HG02759 (cell line): ENCODE measurements at regions not wholly inside any gene's neighbourhood (a gene's known extent, or its start where the extent isn't known, plus 50 kb on each side); places are given as distances from the start of the nearest gene placed in this dataset.
"Not testable (repeated sequence)": the region's sequence is repeated elsewhere in the genome, so short reads cannot be mapped to it uniquely, and the experiment has no call there.

Experiments used
- ATAC-seq: cut with Tn5 transposase; IDR thresholded peaks from one replicate; pipeline ENCODE4 v1.9.1; 2021; ENCODE audit warnings: mild to moderate bottlenecking, moderate library complexity; ENCODE audit not compliant: unreplicated experiment

DNA sequence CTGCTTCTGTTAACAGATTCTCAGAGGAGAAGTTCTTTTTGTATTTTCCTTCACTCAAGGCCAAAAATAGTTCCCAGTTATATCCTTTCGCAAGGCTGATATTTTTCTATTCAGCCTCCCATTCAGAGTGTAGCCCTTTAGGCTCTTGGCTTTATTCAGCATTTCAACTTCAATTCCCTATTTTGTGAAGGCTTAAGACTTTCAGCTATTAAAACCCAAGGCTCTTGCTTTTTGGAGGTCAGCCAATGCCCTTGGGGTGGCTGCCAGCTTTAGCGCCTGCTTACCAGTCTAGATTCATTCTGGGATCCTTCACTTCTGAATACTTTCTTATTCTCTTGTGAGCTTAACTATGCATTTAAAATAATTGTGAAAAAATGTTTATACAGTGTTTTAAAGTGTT lies 57.3 kb upstream of the ADGRA3 start:
- no peak for ATAC-seq

DNA sequence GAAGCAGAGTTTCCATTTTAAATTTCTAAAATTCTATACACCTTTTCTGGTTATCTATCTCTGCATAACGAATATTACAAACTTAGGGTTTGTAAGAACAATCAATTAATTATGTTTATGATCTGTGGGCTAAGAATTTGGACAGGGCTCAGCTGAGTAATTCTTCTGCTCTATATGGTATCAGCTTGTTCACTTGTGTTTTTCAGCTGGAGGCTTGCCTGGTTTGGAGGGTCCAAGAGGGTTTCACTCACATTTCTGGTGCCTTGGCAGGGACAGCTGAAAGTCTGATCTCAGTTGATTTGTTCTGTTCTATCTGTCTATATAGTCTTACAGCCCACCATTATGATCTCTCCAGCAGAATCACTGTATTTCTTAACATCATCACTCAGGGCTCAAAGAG lies 57.8 kb upstream of the ADGRA3 start:
- ATAC-seq = no peak

DNA sequence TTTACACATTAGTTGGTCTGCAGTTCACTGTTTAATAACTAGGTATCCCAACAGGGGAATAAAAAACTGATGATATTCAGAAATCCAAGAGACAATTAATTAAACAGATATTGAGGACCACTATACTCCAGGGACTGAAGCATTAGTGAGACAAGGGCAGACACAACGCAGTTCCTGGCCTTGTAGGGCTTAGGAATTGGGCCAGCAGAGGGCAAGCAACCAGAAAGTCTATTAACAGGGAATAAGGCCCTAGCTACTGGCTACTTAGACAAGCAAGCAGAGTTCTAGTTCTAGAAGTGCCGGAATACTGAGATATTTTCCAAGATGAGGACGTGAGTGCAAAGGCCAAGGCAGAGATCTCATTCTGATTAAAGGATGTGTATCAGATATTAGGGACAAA lies 58.6 kb upstream of the ADGRA3 start:
- ATAC-seq = no peak

DNA sequence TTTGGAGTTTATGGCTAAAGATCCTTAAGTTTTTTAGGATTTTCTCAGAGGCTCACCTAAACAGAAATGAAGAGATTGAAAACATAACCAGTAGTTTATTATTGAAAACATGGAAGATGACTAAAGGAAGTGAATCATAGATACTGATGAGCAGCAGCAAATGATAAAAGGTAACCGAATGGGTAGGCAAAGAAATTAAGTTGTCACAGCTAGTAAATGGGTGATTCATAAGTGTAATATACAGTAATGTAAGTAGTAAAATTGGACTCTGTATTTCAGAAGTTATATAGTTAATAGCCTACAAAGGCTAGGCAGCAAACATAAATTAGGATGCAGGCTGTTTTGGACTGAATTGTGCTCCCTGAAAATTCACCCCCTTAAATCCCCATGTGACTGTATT lies 59.0 kb upstream of the ADGRA3 start:
- no peak for ATAC-seq

DNA sequence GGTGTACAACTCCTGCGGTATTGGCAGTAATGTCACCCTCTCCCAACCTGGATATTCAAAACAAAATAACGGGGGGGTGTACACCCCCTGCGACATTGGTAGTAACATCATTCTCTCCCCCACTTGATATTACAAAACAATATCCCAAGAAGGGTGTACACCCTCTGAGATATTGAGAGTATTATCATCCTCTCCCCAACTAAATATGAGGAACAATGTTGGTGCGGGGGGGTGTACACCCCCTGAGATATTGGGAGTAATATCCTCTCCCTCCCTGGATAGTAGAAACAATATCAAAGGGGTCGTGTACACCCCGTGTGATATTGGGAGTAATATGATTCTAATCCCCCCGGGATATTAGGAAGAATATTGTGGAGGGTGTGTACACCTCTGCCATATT lies 71.4 kb upstream of the ADGRA3 start:
- no peak for ATAC-seq

DNA sequence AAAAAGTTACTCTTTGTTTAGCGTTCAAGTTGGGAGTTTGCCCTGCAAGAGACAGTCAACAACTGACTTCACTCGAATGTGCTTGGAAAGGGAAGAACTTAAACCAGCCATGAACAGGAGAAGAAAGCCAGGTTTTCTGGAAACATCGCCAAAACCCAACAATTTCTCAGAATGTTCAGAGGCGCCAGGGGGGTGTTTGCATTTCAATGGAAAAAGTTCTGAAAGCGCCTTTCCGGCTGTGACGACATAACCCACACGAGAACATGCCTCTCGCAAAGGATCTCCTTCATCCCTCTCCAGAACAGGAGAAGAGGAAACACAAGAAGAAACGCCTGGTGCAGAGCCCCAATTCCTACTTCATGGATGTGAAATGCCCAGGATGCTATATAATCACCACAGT lies 78.1 kb upstream of the ADGRA3 start:
- no peak for ATAC-seq

DNA sequence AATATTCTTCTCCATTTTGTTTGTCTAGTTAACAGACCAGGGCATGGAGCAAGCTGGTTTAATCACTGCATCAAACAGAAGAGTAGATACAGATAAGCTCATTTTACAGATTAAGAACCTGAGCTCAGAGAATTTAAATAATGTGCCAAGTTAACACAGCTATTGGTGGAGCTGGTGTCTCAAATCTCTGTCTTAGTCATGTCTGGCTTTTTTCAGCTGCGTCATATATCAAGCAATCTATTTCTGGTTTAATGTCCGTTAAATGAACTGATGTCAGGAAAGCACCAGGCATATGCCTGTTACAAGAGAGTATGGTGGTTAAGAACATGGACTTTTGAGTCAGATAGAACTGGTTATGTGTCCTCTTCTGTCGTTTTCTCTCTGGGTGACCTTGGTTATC lies 79.8 kb upstream of the ADGRA3 start:
- no peak for ATAC-seq

DNA sequence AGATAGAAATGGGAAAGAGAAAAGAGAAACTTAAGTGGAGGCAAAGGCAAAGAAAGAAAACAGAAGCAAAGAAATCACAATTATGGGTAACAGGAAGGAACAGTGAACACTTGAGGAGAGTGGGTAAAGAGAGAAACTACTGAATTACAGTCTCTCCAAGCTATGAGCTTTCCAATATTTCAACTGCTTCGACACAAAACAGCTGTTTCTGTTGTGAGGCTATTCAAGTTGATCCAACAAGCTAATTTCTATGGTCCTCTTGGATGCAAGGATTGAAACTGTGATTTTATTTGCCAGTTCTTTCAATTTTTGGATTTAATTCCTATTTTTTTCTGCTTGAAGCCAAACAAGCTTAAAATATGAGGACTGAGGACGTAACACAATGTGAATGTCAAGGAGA lies 80.5 kb upstream of the ADGRA3 start:
- ATAC-seq = no peak

DNA sequence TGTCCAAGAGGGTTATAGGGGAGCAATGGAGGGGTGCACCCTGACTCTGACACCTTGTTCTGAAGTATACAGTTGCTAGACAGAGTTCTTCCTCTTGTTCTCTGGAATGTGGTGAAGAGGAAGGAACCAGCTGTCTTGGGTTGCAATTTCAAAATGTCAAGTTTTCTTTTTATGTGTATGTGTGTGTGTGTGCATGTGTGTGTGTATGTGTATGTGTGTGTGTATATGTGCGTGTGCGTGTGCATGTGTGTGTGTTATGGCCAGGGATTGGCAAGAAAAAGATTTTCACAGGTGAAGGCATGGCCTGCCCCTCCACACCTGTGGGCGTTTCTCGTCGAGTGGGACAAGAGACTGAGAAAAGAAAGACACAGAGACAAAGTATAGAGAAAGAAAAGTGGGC lies 81.6 kb upstream of the ADGRA3 start:
- ATAC-seq = no peak

DNA sequence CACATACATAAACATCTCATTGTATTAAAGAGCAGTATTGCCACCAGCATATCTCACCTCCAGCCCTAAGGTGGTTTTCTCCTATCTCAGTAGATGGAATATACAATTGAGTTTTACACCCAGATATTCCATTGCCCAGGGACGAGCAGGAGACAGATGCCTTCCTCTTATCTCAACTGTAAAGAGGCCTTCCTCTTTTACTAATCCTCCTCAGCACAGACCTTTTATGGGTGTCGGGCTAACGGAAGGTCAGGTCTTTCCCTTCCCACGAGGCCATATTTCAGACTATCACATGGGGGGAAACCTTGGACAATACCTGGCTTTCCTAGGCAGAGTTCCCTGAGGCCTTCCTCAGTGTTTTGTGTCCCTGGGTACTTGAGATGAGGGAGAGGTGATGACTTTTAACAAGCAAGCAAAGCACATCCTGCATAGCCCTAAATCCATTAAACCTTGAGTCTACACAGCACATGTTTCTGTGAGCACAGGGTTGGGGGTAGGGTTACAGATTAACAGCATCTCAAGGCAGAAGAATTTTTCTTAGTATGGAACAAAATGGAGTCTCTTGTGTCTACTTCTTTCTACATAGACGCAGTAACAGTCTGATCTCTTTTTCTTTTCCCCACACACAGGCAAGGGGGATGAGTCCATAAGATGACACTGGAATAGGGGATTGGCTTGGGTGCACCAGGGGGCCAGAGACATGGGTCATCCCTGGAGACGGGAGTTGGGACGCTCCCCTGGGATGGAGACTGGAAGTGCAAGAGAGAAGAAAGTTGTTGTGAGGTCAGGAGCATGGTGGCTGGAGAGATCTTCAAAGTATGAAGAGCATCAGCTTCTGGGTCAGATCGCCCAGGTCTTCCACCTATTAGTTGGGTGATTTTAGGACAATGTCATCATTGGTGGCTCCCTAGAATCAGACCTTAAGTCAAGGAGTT lies 82.5 kb upstream of the ADGRA3 start:
- ATAC-seq = not testable (repeated sequence)

DNA sequence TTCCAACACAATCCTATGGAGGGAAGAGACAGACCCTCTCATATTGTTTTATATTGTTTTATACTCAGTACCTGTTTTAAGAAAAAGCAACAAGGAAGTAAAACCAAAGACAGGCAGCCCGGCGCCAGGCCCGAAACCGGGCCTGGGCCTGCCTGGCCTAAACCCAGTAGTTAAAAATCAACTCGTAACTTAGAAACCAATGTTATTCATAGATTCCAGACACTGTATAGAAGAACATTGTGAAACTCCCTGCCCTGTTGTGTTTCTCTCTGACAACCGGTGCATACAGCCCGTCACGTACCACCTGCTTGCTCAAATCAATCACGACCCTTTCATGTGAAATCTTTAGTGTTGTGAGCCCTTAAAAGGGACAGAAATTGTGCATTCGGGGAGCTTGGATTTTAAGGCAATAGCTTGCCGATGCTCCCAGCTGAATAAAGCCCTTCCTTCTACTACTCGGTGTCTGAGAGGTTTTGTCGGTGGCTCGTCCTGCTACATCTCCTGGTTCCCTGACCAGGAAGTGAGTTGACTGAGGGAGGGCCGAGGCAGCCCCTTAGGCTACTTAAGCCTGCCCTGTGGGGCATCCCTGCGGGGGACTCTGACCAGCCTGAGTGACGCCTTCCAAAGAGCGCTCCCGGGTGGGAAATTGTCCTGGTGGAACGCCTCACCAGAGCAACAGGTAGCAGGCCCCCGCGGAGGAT lies 83.5 kb upstream of the ADGRA3 start:
- not testable (repeated sequence) for ATAC-seq

DNA sequence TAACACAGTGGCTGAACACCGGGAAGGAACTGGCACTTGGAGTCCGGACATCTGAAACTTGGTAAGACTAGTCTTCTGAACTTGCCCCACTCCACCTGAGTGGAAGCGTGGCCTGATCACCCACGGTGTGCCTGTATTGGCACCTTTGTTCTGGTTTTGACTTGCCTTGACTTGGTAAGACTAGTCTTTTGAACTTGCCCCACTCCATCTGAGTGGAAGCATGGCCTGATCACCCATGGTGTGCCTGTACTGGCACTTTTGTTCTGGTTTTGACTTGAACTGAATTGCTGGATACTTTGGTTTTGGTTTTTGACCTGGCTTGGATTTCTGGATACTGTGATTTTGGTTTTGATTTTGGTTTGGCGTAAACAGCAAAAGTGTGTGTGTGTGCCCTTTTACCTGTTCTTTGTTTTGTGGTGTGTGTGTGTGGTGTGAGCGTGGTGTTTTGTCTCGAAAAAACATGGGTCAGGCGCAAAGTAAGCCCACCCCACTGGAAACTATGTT lies 84.1 kb upstream of the ADGRA3 start:
- not testable (repeated sequence) for ATAC-seq

DNA sequence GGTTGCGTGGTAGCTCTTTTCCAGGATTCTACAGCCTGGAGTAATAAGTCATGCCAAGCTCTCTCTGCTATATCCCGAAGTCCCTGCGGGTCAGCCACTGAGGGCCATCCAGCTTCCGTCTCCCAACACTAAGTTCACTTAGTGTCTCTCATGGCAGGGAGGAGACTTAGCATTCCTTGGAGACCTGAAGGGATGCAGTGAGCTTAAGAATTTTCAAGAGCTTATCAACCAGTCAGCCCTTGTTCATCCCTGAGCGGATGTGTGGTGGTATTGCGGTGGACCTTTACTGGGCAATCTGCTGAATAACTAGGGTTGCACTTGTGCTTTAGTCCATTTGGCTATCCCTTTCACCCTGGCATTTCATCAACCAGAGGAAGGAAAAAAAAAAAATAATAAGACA lies 85.8 kb upstream of the ADGRA3 start:
- ATAC-seq = not testable (repeated sequence)

DNA sequence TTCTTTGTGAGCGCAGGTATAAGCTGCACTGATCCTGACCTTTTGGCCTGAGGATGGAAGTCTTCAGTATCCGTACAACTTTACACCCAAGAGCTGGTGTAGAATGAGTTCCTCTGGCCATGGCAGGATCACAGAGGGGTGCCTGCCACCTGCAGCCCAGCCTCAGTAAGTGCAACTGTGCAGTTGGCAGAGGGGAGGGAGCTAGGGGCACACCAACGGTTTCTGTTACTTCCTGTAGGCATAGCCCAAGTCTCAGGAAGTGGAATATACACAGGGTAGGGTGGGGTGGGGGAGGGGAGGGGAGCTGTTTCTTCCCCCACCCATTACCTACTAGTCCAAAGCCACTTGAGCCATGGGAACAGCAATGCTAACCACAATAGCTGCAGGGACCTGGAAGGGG lies 85.4 kb upstream of the GBA3 start:
- ATAC-seq = peak; percentile 40

DNA sequence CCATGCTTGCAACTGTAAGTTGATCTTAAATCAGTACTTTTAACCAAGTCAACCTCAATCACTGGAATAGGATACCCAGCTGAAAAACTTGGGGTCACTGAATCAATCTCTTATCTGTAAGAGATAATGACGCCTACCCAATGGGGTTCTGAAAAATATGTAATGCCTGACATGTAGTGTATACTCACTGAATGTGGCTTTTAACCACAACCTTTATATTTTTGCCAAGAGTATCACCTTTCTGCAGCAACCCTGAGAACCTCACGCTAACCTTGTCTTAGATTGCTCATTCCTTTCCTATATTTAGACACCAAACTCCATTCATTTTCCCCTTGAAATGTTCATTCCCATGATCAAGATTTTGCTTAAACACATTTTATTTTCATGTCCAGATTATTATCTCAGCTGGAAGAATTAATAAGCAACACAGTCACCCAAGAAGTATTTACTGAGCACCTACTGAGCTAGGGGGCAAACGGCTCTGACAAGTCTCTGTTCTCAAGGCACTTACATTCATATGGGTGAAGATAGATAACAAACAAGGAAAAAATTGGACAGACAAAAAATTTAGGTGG lies 82.7 kb upstream of the GBA3 start:
- not testable (repeated sequence) for ATAC-seq

DNA sequence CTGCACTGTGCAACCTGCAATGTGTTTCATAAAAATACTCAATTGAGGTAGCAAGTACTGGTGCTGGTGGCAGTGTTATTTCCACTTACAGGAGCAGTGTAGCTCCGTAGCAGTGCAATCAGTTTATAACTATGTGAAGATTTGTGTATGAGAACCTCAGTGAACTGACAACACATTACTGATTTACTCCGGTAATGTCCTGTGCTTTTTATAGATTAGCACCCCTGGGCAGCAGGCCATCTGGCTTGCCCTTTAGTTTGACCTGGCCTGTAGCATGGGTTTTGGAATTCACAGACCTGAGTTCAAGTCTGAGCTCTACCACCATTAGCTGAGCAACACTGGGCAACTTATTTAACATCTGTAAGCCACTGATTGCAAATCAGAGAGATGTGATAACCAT lies 78.6 kb upstream of the GBA3 start:
- ATAC-seq = no peak

DNA sequence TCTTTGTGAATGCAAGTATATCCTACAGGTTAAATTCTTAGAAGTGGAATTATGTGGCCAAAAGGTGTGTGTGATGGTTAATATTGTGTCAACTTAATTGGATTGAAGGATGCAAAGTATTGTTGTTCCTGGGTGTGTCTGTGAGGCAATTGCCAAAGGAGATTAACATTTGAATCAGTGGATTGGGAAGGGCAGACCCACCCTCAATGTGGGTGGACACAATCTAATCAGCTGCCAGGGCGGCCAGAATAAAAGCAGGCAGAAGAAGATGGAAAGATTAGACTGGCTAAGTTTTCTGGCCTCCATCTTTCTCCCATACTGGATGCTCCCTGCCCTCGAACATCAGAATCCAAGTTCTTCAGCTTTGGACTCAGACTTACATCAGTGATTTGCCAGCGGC lies 76.2 kb upstream of the GBA3 start:
- ATAC-seq = no peak

DNA sequence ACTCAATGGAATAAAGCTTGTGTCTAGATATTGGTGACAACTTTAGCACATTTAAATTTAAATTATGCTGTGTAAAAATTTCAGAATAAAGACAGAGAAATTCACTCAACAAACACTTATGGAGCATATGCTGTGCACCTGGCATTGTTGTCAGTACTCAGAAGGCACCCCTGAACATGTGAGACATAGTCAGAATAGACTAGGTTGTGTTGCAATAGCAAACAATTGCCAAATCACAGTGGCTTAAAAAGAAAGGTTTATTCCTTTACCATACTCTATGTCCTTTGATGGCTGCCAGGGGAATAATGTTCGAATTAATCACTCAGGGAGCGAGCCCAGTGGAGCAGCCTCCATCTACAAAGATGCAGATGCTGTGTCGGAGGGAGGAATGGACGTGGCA lies 72.6 kb upstream of the GBA3 start:
- not testable (repeated sequence) for ATAC-seq

DNA sequence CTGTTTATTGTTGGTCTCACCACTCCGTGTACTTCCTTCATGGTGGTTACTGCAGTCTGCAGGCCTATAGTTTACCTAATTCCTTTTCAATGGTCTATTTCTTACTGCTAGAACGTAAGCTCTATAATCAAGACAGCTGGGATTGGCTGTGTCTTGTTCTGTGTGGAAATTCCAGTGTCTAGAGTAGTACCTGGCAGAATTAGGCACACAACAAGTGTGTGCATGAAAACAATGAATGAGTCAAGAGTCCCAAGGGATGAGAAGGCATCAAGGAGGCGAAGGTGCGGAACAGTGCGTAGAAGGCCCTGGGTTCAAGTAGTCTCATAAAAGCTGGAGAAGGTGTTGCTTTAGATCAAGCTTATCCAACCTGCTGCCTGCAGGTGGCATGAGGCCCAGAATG lies 70.8 kb upstream of the GBA3 start:
- ATAC-seq = not testable (repeated sequence)

DNA sequence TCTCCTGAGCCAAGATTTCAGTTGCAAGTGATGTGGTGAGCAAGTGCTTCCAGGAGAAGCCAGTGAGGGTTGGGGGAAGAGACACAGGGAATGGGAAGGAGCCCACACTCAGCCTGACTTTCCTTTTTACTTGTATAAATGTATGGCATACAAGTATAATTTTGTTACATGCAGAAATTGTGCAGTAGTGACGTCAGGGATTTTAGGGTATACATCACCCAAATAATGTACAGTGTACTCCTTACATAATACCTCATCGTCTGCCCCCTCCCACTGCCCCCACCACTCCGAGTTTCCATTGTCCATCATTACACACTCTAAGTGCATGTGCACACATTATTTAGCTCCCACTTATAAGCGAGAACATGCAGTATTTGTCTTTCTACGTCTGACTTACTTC lies 68.7 kb upstream of the GBA3 start:
- not testable (repeated sequence) for ATAC-seq

DNA sequence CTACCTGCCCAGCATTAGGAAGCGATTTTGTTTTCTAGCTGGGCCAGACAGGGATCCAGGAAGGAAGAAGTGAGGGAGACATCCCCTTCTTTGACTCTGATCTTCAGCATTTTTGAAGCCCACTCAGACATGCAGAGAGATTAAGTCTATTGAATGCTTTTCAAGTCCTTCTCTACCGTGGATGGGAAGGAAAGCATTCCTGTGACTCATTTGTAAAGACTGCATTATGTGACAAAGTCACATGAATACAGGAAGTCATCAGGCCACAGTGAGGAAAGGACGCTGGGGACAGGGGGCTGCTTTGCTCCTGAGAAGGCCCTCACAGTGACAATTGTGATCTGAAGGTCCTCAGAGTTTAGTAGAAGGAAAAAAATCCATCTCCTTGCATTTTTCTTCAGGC lies 67.4 kb upstream of the GBA3 start:
- ATAC-seq = no peak

DNA sequence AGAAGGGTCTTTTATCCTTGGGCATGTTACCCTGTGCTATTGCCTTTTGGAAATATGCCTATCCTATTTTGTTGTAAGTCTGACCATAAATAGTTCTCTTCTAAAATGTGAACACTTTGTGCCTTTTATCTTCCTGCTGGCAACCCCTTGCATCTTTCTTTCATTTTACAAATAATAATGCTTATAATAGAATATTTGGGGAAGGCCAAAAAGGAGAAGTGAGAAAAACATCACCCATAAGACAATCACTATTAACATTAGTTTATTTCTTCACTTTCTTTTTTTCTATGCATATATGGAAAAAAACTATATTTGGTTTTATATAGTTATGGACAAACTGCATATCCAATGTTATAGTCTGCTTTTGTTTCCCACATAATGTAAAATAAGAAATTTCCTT lies 64.9 kb upstream of the GBA3 start:
- not testable (repeated sequence) for ATAC-seq
